SK-N-MC (cell line): ENCODE measurements at regions not wholly inside any gene's neighbourhood (a gene's known extent, or its start where the extent isn't known, plus 50 kb on each side); places are given as distances from the start of the nearest gene placed in this dataset.

ENCODE experiments used
- EZH2 ChIP-seq: fragments of 200-600 bp; sonication (generic); IDR thresholded peaks from one replicate; pipeline ENCODE4 v1.6.1; 2017; ENCODE audit warnings: antibody characterized with exemption
- POLR2AphosphoS5 ChIP-seq: IDR thresholded peaks from 2 replicates; pipeline ENCODE4 v1.6.1; 2012; ENCODE audit warnings: mild to moderate bottlenecking, low read depth, low read length, borderline replicate concordance

GRCh38 chr21:28454564-28455252, 538.0 kb downstream of the LTN1 start:
- TF ChIP-seq EZH2 (no peak), POLR2AphosphoS5 (no peak)
